ENCODE measurements at regions not wholly inside any gene's neighbourhood (a gene's known extent, or its start where the extent isn't known, plus 50 kb on each side); places are given as distances from the start of the nearest gene placed in this dataset.

- Mint-ChIP-seq H3K27ac (no peak overlapping the region), H3K4me3 (no peak overlapping the region), H3K36me3 (ENCODE audit: low read depth) (peaks cover 1% of the 10 kb centered on the region; the same call in 1 of the 3 replicates), H3K4me1 (0 out of 3 replicates have a peak, but pooled peaks cover 3% of the 10 kb centered on the region), H3K27me3 (ENCODE audit: insufficient read depth, low read depth, poor library complexity) (peaks cover 4% of the 10 kb centered on the region), H3K9me3 (peaks cover 22% of the 10 kb centered on the region)
- Histone ChIP-seq H3K27me3 (ENCODE audit: insufficient read depth) (no peaks in the 10 kb centered on the region), H3K4me2 (no peak overlapping the region), H3K27ac (ENCODE audit: low read depth) (no peak overlapping the region), H2AFZ (no peak overlapping the region), H3K4me1 (ENCODE audit: insufficient read depth) (no peaks in the 10 kb centered on the region), H3K4me3 (no peak overlapping the region), H3K36me3 (ENCODE audit: insufficient read depth) (no peaks in the 10 kb centered on the region), H3K79me2 (replicated peaks; ENCODE audit: insufficient read depth) (no peaks in the 10 kb centered on the region), H4K20me1 (replicated peaks; ENCODE audit: insufficient read depth) (no peaks in the 10 kb centered on the region), H3F3A (replicated peaks; ENCODE audit: low read depth) (no peaks in the 10 kb centered on the region), H3K9me2 (ENCODE audit: insufficient read depth) (0 out of 2 replicates have a peak, but pooled peaks cover 3% of the 10 kb centered on the region)
- DNase-seq (ENCODE audit: low spot score) (no peak), ATAC-seq (no peak)
- TF ChIP-seq, protein P1, sequence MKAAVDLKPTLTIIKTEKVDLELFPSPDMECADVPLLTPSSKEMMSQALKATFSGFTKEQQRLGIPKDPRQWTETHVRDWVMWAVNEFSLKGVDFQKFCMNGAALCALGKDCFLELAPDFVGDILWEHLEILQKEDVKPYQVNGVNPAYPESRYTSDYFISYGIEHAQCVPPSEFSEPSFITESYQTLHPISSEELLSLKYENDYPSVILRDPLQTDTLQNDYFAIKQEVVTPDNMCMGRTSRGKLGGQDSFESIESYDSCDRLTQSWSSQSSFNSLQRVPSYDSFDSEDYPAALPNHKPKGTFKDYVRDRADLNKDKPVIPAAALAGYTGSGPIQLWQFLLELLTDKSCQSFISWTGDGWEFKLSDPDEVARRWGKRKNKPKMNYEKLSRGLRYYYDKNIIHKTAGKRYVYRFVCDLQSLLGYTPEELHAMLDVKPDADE (IDR thresholded peaks at IDR 0.05) = no peak
- TF ChIP-seq ZNF462 (CRISPR knock-in tag; IDR thresholded peaks at IDR 0.05) (no peak), ZNF114 (CRISPR knock-in tag; IDR thresholded peaks at IDR 0.05) (no peak), ZNF331 (CRISPR knock-in tag; IDR thresholded peaks at IDR 0.05; ENCODE audit: low read depth) (no peak), JUNB (IDR thresholded peaks at IDR 0.05; ENCODE audit: unreplicated experiment) (no peak), STAT1 (IDR thresholded peaks at IDR 0.05; ENCODE audit: unreplicated experiment) (no peak), CREB1 (CRISPR knock-in tag; IDR thresholded peaks at IDR 0.05; ENCODE audit: low read depth) (no peak), NANOG (IDR thresholded peaks at IDR 0.05; ENCODE audit: borderline replicate concordance) (no peak), POLR2AphosphoS5 (IDR thresholded peaks at IDR 0.05; ENCODE audit: low read depth) (no peak), EZH2 (IDR thresholded peaks at IDR 0.05; ENCODE audit: low read depth, unreplicated experiment) (no peak), EZH2phosphoT487 (IDR thresholded peaks at IDR 0.05; ENCODE audit: unreplicated experiment) (no peak), REST (IDR thresholded peaks at IDR 0.05; ENCODE audit: unreplicated experiment) (no peak)
- TF ChIP-seq, protein P2, sequence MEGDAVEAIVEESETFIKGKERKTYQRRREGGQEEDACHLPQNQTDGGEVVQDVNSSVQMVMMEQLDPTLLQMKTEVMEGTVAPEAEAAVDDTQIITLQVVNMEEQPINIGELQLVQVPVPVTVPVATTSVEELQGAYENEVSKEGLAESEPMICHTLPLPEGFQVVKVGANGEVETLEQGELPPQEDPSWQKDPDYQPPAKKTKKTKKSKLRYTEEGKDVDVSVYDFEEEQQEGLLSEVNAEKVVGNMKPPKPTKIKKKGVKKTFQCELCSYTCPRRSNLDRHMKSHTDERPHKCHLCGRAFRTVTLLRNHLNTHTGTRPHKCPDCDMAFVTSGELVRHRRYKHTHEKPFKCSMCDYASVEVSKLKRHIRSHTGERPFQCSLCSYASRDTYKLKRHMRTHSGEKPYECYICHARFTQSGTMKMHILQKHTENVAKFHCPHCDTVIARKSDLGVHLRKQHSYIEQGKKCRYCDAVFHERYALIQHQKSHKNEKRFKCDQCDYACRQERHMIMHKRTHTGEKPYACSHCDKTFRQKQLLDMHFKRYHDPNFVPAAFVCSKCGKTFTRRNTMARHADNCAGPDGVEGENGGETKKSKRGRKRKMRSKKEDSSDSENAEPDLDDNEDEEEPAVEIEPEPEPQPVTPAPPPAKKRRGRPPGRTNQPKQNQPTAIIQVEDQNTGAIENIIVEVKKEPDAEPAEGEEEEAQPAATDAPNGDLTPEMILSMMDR (conservative IDR thresholded peaks at IDR 0.05; ENCODE audit: low read depth in 2 of 2) = no peak
These were observed 89.8 kb upstream of the SMIM21 start for GRCh38 chr18:75517286-75517685.

Data from GM23338 (cell line).